NT2/D1 (cell line): ENCODE measurements at regions not wholly inside any gene's neighbourhood (a gene's known extent, or its start where the extent isn't known, plus 50 kb on each side); places are given as distances from the start of the nearest gene placed in this dataset.

Experiments used
- DNase-seq: peaks from one replicate; pipeline ENCODE4 v3.0.0-alpha.2; 2011; ENCODE audit warnings: low read depth, low spot score
- H3K27me3 ChIP-seq: 2 replicates; pipeline ENCODE4 v1.6.0; 2011; ENCODE audit warnings: mild to moderate bottlenecking; ENCODE audit not compliant: insufficient read length, insufficient read depth
- H3K36me3 ChIP-seq: 2 replicates; pipeline ENCODE4 v1.6.1; 2011; ENCODE audit warnings: mild to moderate bottlenecking, low read length, mixed read lengths; ENCODE audit not compliant: insufficient read depth, insufficient read length
- H3K4me1 ChIP-seq: 2 replicates; pipeline ENCODE4 v1.5.1; 2011; ENCODE audit not compliant: insufficient read depth, insufficient read length
- H3K4me3 ChIP-seq: 2 replicates; pipeline ENCODE4 v1.5.1; 2011; ENCODE audit warnings: low read depth; ENCODE audit not compliant: insufficient read length
- H3K9ac ChIP-seq: 2 replicates; pipeline ENCODE4 v1.6.0; 2011; ENCODE audit warnings: low read depth; ENCODE audit not compliant: insufficient read length
- H3K9me3 ChIP-seq: 2 replicates; pipeline ENCODE4 v1.5.1; 2011; ENCODE audit warnings: mild to moderate bottlenecking, low read length; ENCODE audit not compliant: insufficient read depth
- SUZ12 ChIP-seq: IDR thresholded peaks from 2 replicates; pipeline ENCODE4 v1.6.1; 2011; ENCODE audit not compliant: insufficient read length, insufficient read depth; ENCODE audit errors: extremely low read depth
- YY1 ChIP-seq: IDR thresholded peaks from 2 replicates; pipeline ENCODE4 v1.6.1; 2011; ENCODE audit not compliant: insufficient read length, insufficient read depth
- ZNF274 ChIP-seq: IDR thresholded peaks from 2 replicates; pipeline ENCODE4 v1.6.1; 2011; ENCODE audit warnings: mild to moderate bottlenecking, low read depth, low read length

DNA sequence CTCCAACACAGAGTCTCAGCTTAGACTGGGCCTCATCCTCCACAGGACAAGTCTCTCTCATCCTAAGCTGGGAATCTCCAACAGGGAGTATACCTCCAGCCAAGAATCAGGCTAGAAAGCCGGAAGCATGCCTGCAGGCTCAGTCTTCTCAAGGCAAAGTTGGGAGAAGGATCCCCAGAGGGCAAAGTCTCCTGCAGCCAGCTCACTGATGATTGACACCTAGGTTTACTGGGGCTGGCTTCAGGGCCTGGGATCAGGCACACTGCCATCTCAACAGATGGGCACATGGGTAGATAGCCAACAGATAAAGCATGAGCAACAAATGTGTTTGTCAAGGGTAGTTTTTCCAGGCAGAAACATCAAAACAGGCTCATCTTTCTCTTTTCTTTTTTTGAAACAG is 56.1 kb upstream of the TOX3 start:
- TF ChIP-seq YY1 = no peak
- no peak for TF ChIP-seq SUZ12
- TF ChIP-seq ZNF274 = no peak

DNA sequence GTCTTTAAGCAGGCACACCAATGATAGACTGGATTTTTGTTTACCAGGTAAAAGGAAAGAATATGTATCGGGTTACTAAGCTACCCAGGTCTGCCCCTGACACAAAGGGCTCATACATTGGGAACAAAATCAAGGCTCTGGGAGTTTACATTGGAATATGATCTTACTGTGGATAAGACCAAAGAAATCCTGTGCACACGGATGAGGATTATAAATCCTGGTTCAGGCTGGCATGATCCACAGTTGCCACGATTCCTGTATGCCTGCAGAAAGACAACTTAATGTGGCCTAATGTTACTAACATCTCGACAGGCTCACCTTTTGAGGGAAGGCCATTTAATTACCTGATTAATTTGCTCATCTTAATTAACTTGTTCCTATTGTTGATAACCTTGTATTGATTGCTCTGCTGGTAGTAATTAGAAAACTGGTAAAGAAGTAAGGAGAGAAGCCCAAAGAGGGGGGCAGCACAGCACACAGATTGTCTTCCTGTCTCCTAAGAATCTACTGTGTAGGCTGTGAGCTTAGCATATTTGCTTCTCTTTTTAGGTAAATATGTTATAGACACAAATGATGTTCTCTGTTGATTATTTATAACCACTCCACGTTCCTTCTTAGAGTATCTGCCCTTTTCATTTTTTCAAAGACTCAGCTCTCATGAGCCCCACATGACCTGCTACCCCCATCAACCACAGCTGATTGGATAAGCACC is 51.0 kb upstream of the TOX3 start:
- H3K9ac ChIP-seq = no peak overlapping the region
- H3K9me3 ChIP-seq = no peaks in the 10 kb centered on the region
- H3K27me3 ChIP-seq = no peaks in the 10 kb centered on the region
- H3K4me1 ChIP-seq = no peaks in the 10 kb centered on the region
- no peak for TF ChIP-seq SUZ12
- DNase-seq = no peak
- no peak overlapping the region for H3K4me3 ChIP-seq
- H3K36me3 ChIP-seq = no peaks in the 10 kb centered on the region

More for the DNA sequence above, 56.1 kb upstream of the TOX3 start:
- H3K4me3 ChIP-seq = no peak overlapping the region
- H3K9me3 ChIP-seq = no peaks in the 10 kb centered on the region
- H3K4me1 ChIP-seq = no peaks in the 10 kb centered on the region
- no peak for DNase-seq
- no peaks in the 10 kb centered on the region for H3K27me3 ChIP-seq
- H3K9ac ChIP-seq = no peak overlapping the region
- no peaks in the 10 kb centered on the region for H3K36me3 ChIP-seq

DNA sequence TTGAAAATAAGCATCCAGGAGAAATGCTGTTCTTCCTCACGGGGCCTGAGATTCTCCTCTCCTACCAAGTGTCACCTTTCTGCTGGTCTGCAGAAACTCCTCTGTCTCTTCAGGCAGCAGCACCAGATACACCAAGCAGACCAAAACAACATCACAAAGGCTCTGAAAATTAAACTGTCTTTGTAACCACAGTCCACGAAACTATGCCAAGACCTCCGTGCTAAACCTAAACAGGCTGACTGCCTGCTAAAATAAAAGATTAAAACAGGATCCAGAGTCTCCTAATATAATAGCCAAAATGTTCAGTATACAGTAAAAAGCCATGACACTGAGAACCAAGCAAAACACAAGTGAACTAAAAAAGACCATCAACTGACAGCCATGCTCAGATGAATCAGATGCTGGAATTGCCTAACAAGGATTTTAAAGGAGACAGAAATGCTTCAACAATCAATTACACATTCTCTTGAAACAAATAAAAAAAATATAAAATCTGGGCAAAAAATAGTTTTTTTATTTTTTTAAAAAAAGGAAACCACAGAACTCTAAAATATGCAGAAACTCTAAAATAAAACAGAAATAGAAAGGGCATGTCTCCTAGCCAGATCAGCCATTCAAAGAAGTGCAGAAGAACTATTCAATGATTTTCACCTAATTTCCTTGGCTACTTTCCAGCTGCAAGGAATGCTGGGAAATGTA is 50.3 kb upstream of the TOX3 start:
- Histone ChIP-seq H3K4me1 (no peaks in the 10 kb centered on the region), H3K4me3 (no peak overlapping the region), H3K9ac (no peak overlapping the region), H3K27me3 (no peaks in the 10 kb centered on the region), H3K9me3 (no peaks in the 10 kb centered on the region), H3K36me3 (no peaks in the 10 kb centered on the region)
- no peak for DNase-seq
- TF ChIP-seq ZNF274 (no peak), YY1 (no peak), SUZ12 (no peak)
